HG03066 (cell line): ENCODE measurements at regions not wholly inside any gene's neighbourhood (a gene's known extent, or its start where the extent isn't known, plus 50 kb on each side); places are given as distances from the start of the nearest gene placed in this dataset.

Experiments used
- ATAC-seq: cut with Tn5 transposase; IDR thresholded peaks from one replicate; pipeline ENCODE4 v1.9.1; 2021; ENCODE audit warnings: low read depth; ENCODE audit not compliant: unreplicated experiment

DNA sequence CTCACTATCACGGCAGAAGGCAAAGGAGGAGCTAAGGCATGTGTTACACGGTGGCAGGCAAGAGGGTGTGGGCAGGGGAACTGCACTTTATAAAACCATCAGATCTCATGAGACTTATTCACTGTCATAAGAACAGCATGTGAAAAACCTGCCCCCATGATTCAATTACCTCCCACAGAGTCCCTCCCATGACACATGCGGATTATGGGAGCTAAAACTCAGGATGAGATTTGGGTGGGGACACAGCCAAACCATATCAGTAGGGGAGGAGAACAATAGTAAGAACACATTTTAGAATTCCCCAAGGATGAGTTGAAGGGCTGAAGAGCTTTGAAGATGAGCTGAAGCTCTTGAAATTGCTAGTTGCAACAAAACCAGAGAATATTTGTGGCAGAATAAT, 287.9 kb downstream of the SMARCA2 start:
- ATAC-seq = no peak

DNA sequence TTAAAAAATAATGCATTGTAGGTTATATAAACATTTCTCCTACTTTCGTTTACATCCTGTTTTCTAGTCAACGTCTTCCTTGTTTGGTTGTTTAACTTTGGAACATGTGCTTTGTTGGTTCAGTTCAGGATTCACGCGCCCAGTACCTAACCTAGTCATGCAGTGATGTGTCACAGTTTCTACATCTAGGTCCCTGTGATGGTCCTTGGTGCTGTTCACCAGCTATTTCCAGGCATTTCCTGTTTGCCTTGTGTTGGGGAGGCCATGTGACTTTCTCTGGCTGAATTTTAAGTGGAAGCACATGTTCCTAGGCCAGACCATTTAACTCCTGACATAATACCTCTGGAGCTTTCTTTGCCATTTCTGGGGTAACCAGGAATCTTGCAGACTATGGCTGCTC, 292.3 kb downstream of the SMARCA2 start:
- no peak for ATAC-seq

DNA sequence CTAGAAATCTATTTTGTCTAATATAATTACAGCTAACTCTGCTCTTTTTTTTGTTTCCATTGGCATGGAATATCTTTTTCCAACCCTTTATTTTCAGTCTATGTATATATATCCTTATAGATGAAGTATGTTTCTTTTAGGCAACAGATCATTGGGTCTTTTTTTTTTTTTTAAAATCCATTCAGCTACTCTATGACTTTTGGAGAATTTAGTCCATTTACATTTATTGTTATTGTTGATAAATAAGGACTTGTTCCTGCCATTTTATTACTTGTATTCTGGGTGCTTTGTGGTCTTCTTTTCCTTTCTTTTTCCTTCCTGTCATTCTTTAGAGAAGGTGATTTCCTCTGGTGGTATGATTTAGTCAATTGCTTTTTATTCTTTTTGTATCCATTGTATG, 296.8 kb downstream of the SMARCA2 start:
- ATAC-seq = no peak

DNA sequence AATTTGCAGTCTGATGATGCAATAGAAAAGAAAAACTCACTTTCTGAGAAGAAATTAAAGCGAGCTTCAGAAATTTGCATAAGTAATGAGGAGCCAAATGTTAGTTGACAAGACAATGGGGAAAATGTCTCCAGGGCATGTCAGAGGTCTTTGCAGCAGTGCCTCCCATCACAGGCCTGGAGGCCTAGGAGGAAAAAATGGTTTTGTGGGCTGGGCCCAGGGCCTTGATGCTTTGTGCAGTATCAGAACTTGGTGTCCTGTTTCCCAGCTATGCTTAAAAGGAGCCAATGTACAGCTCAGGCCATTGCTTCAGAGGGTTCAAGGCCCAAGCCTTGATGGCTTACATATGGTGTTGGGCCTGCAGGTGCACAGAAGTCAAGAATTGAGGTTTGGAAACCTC, 298.4 kb downstream of the SMARCA2 start:
- ATAC-seq = no peak

DNA sequence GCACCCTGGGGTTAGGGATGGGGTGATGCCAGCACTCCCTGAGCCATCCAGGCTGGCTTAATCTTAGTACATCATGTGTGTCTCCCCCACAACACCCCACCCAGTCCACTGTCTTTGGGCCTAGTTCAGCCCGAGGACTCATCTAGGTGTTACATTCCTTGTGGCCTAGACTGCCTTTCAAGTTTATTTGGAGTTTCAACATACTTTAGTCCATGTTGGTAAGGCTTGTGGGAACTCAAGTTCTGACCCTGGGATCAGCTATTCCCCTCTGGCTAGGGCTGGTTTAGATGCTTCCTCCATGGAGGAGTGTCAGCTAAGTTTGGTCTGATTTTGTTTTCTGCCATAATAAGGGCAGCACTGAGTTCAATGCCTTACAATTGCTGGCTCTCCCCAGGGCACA, 302.4 kb downstream of the SMARCA2 start:
- no peak for ATAC-seq

DNA sequence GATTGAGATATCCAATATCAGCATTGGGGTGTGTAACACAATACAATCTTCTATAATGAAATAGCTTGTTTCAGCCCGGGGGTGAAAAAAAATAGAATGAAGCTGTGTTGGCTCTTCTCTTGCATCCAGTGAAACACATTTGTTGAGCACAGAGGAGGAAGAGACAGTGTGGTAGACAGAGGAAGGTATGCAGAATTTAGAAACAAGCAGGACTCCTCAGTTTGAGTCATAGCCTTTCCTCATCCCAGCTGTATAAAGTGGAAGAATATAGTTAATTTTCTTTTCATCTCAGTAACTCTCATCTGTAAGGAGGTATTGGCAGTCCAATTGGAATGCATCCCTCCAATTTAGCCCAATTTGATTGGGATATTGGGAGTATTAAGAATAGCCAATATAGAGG, 302.2 kb upstream of the VLDLR start:
- no peak for ATAC-seq

DNA sequence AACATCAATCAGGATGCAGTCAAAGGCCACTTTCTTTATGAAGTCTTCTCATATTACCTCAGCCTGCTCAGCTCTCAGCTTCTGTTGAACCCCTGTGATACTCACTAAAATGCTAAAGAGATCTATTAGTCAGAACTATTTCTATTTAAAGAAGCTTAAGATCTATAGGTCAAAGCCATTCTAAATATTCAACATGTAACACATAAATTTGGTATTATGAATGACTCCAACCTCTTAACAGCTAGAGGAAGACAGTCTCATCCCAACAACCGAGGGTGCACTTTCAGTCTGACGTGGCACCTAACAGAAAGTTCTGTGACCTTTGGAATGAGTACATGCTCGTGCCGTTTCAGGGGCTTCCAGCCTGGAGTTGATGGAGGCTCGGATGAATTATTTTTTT, 301.5 kb upstream of the VLDLR start:
- ATAC-seq = no peak

DNA sequence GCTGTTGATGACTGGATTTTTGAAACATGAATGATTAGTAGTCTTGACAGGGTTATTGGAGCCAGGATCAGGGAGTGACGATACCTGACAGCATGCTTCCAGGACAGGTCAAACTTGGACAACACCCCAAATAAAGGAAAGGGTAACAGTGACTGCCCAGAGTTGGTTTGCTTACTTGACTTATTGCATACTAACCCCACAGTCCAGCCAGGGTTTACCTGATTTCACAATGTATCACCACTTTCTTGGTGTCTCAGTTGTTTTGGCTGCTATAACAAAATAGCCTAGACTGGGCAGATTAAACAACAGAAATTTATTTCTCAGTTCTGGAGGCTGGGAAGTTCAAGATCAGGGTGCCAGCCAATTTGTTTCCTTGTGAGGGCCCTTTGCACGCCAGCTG, 301.0 kb upstream of the VLDLR start:
- ATAC-seq = no peak

DNA sequence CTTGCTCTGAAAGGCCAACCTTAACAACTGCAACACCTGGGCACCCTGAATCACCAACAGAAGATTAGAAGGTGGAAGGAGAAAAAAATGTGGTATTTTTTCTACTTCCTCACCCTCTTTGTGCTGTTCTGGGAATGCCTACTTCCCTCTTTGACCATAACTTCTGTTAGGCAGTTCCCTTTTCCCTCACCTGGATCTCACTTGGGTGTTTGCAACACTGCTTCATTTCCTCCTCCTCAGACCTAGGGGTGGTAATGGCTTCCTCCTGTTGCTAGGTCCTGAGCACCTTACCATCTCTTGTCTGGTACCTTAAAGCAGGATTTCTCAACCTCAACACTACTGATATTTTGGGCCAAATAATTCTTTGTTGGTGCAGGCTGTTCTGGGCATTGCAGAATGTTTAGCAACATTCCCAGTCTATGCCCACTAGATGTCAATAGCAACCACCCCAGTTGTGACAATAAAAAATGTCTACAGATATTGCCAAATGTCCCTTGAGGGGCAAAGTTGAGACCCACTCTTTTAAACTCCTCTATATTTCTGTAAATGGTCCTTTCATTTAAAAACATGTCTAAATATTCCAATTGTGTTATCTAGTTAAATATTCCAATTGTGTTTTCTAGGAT, 300.0 kb upstream of the VLDLR start:
- no peak for ATAC-seq

DNA sequence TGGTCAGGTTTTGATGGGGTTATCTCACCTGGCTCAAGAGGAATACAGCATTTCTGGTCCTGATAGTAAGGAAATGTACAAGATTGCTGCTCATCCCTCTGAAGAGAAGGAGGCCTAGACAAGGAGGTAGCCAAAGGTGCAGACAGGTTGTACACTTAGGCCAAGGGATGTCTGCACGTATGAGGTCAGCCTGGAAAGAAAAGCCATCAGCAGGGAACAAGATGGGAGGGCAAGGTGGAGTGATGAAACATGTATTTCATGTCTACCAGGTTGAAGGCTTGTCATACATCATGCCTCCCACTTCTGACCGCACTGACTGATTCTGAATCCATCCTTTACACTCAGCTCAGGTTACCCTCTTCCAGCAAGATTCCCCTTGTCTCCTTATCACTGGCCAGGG, 296.8 kb upstream of the VLDLR start:
- ATAC-seq = no peak

DNA sequence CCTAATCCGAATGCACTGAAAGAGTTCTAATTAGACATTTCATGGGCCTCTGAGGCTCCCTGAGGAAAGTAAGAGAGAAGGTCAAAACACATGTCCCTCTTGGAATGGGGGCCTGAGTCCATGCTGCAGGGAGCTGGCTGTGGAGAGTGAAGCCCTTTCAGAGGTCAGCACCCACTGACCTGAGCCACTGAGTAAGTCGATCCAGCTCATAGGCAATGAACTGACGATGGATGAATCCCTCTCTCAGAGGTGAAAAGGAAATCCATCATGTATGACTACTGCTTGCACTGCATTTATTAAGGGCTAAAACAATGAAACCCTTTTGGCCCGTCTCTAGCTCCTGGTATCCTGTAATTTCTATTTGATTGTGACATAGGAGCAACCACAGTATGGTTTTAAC, 288.9 kb upstream of the VLDLR start:
- no peak for ATAC-seq

DNA sequence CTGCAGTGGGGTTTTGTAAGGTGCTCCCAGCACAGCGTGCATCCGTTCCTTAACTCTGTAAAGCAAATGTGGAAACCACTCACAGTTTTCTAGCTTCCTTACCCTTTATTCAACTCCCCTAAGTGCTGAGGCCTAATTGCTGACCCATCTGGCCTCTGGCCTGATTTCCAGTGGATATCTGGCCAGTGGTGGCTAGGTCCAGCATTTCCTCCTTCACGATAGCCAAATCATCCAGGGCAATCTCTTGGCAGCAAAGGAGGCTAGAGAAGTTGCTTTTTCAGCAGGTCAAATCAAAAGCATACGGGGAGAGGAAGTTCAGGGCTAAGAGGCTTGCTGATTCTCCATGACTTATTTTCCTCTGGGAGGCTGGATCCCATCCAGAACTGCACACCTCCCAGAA, 286.3 kb upstream of the VLDLR start:
- ATAC-seq = no peak

DNA sequence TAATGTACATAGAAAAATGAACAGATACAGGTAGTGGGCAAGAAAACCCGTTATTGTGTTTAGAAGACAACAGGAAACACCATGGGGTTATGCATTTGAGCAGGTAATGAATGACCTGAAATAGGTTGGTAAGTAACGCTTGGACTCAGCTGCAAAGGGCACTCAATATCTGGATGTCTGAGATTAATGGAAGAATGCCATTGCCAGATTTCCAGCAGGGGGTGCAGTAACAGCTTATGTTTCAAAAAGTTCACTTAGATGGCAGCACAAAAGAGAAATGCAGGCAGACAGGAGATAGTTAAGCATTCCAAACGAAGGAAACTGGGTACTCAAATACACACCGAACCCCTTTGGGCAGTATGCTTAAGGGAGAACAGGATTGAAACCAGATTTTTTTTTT, 285.5 kb upstream of the VLDLR start:
- no peak for ATAC-seq

DNA sequence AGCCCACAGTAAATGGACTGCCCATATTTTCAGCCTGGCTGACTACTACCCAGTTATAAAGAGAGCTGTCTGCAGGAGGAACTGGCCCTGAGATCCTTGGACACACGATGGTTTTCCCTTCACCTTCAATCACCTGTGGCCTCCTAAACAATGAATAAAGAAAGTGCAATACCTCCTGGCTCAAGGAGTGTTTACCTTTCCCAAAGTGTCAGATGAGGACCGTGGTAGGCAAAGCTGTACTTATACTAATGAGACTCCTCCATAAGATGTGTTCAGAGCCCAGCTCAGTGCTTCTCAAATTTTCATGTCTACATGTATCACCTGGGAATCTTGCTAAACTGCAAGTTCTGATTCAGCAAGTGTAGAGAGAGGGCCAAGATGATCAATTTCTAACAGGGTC, 284.5 kb upstream of the VLDLR start:
- ATAC-seq = no peak

DNA sequence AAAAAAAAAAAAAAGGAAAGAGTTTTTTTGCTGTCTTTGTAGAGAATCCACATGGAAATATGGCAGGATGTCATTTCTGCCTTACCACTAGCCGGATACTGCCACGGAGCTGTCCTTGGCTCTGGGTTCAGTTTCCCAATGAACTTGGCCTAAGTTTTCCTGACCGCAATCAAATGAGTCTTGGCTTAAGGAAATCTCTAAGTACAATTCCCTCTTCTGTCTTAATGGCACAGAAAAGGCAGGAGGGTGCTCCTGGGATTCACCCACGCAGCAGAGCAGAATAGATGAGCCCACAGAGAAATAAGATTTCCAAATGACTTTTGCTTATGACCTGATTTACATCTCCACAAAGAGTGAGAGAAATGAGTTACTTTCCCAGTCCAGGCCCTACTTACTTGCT, 284.0 kb upstream of the VLDLR start:
- no peak for ATAC-seq

DNA sequence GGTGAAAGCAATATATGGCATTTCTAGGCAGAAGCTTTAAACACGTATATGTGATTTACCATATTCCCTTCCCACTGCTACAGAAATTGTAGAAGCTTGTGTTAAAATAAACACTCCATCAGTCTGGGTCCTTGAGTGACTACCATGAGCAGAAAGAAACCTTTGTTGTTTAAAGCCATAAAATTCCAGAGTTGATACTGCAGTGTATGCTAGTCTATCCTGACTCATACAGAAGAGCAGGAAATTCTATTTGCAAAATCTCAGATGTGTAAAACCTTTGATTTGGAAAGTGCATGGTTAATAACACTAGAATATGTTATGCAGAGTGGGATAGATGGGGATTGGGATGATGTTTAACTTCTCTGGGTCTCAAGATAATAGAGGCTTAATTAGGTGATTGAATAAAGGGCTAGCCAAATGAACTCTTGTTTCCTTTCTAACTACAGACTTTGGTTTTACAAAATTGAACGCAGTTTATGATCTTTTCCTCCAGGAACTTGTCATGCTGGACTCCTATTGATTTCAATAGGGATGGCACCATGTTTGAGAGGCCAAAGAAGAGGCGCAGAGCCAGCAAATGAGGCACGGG, 282.7 kb upstream of the VLDLR start:
- no peak for ATAC-seq

DNA sequence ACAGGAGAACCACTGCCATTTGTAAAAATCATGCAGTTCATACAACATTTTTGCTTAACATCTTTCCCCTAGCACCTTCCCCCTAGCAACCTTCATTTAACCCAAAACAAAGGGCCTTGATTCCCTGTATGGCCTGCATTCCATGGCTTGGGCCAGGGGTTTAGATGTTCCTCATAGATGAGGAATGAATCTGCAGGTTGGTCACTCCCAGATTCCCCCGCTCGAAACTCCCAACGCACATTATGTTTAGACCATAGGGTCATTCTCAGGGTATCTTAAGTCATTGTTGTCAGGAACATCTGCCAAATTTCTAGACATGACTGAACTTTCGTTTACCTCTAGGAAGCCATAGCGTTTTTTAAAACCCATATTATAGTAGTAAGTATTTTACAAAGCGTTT, 282.2 kb upstream of the VLDLR start:
- ATAC-seq = no peak

DNA sequence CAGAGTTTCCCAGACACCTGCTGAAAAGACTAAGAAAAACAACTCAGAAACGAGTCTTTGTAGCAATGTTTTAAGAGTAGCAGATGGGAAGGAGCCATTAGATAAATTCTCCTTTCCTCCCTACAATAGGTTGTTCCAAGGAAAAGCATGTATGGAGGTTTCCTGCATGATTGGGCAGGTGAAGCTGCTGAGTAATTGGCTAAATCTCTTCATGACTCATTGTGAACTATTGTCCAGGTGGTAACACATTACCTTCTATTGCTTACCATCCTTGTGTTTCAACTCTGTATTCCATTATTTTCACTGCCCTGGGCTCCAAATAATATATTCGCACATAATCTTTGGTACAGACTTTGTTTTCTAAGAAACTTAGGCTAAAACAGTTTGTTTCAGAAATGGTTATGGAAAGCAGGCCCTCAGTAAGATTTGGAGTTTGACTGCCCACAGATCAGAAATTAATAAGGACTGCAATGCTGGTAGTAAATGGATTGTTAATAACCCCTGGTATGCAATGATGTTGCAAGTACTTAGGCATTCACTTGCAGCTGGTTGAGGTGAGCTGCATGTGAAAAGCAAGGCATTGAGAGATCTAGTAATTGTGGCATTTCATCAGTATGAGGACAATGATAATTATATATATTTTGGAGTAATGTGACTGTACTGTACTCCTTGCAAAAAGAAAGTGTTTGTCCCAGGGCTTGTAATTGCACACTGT, 281.4 kb upstream of the VLDLR start:
- ATAC-seq = no peak

DNA sequence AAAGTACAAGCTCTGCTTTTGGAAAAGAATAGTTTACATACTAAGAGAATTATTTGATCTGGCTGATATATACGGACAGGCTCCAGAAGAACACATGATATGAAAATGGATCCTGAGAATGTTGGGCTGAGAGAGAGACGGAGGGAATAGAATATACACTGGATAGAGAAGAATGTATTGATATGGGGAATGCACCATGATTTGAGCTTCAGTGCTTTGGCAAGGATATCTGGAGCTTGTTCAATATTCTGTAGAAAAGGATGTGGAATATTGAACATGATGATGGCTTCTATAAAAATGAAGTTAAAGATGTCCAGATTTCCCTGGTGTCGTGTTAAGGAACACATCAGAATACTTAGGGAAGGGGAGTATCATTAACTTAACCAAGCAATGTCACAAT, 280.5 kb upstream of the VLDLR start:
- ATAC-seq = no peak

DNA sequence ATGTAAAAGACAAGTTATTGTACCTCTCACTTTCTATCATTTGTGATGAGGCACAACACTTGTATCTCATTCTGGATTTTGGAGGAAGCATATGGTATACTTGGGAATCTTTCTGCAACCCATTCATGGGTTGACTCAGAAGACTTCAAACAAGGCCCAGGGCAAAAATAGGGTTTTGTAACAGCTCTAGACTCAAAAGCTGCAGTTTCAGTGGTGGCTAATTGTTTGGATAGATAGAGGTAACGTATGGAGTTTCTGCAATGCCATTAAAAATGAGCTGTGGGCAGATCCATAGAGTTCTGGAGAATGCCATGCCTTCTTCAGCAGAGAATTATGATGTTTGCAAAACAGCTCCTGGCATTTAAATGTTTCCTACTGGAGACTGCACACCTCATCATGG, 279.6 kb upstream of the VLDLR start:
- ATAC-seq = no peak

DNA sequence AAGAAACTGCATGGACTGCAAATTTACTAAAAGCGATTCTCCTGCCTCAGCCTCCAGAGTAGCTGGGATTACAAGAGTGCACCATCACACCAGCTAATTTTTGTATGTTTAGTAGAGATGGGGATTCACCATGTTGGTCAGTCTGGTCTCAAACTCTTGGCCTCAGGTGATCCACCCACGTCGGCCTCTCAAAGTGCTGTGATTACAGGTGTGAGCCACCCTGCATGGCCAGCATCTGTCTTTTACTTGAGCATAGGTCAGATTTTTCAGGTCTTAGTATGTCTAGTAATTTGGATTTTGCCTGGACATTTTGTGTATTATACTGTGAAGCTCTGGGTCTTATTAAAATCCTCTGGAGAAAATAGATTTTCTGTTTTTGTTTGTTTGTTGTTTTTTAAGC, 277.8 kb upstream of the VLDLR start:
- no peak for ATAC-seq

DNA sequence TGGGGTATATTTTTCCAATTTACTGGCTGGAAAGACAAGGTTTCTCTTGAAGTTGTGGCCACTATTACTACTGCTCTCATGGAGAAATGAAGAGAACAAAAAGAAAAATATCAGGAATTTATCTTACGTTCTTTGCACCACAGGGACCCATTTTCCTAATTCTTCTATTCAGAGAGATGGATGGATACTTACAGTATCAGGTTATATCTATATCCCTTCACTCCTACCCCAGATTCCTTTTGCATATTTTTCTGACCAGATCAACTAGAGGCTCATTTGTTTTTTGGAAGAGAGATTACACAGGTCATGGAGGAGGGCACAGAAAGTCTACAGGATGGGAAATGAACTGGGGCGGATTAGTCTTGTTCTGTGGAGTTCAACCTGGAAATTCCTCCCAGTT, 277.2 kb upstream of the VLDLR start:
- no peak for ATAC-seq
